Testis (tissue), 2 donors: ENCODE measurements at regions not wholly inside any gene's neighbourhood (a gene's known extent, or its start where the extent isn't known, plus 50 kb on each side); places are given as distances from the start of the nearest gene placed in this dataset.
"Not testable (repeated sequence)": the region's sequence is repeated elsewhere in the genome, so short reads cannot be mapped to it uniquely, and the experiment has no call there.

ENCODE experiments used
- DNase-seq: peaks from one replicate; pipeline ENCODE4 v3.0.0-alpha.2; 2019
- H3K27ac ChIP-seq, 2 donors: fragments of 200-600 bp; sonication (generic); one replicate each; pipeline ENCODE4 v1.5.1; 2019
- H3K27me3 ChIP-seq: fragments of 200-600 bp; sonication (generic); one replicate; pipeline ENCODE4 v1.5.1; 2019
- H3K36me3 ChIP-seq: fragments of 200-600 bp; sonication (generic); one replicate; pipeline ENCODE4 v1.5.1; 2017; ENCODE audit warnings: low read depth; ENCODE audit errors: missing control alignments
- H3K4me1 ChIP-seq: fragments of 200-600 bp; sonication (generic); one replicate; pipeline ENCODE4 v1.5.1; 2019
- H3K4me3 ChIP-seq, 2 donors: fragments of 200-600 bp; sonication (generic); one replicate each; pipeline ENCODE4 v1.5.1; 2017 to 2019
- H3K9me3 ChIP-seq: fragments of 200-600 bp; sonication (generic); one replicate; pipeline ENCODE4 v1.5.1; 2017
- POLR2A ChIP-seq: fragments of 450-650 bp; IDR thresholded peaks from one replicate; pipeline ENCODE4 v1.6.1; 2017; ENCODE audit warnings: antibody characterized with exemption, mild to moderate bottlenecking, moderate library complexity
- WGBS, 2 donors: methylation state at CpG; one replicate each; pipeline ENCODE4 v1.1.5; 2018; 5-methylcytosine and 5-hydroxymethylcytosine counted together
- intact Hi-C: fragments of 100-400 bp; cut with DNase I; formaldehyde crosslinking; loops from one replicate; pipeline ENCODE4 v1.15.1; 2023; ENCODE audit warnings: low total_unique reads
- TF ChIP-seq, protein P1 (sequence below), 3 experiments: fragments of 450-650 bp in 2 of 3; fragments of 200-600 bp in 1 of 3; sonication (generic) in 1 of 3; IDR thresholded peaks; one replicate each; pipeline ENCODE4 v1.5.1; 2016 to 2019; ENCODE audit warnings: antibody characterized with exemption in 3 of 3, mild to moderate bottlenecking in 2 of 3, moderate library complexity in 1 of 3

GRCh38 chr2:224126003-224126402, 86.9 kb upstream of the SERPINE2 start:
- intact Hi-C loops, result no loop called here
- WGBS, 2 donors, result 38 to 49% methylated on average over 5 of the region's 5 CpGs
- no peaks in the 10 kb centered on the region for H3K9me3 ChIP-seq
- no peaks in the 10 kb centered on the region for H3K36me3 ChIP-seq
- DNase-seq, result no peak
- peak overlapping the region in 1 of 2 donors; percentile 15 for H3K27ac ChIP-seq
- H3K4me1 ChIP-seq, result no peaks in the 10 kb centered on the region
- H3K4me3 ChIP-seq, result no peak overlapping the region
- no peaks in the 10 kb centered on the region for H3K27me3 ChIP-seq
- TF ChIP-seq, protein P1, sequence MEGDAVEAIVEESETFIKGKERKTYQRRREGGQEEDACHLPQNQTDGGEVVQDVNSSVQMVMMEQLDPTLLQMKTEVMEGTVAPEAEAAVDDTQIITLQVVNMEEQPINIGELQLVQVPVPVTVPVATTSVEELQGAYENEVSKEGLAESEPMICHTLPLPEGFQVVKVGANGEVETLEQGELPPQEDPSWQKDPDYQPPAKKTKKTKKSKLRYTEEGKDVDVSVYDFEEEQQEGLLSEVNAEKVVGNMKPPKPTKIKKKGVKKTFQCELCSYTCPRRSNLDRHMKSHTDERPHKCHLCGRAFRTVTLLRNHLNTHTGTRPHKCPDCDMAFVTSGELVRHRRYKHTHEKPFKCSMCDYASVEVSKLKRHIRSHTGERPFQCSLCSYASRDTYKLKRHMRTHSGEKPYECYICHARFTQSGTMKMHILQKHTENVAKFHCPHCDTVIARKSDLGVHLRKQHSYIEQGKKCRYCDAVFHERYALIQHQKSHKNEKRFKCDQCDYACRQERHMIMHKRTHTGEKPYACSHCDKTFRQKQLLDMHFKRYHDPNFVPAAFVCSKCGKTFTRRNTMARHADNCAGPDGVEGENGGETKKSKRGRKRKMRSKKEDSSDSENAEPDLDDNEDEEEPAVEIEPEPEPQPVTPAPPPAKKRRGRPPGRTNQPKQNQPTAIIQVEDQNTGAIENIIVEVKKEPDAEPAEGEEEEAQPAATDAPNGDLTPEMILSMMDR (IDR thresholded peaks at IDR 0.05), result no peak
- TF ChIP-seq POLR2A, result no peak

DNA sequence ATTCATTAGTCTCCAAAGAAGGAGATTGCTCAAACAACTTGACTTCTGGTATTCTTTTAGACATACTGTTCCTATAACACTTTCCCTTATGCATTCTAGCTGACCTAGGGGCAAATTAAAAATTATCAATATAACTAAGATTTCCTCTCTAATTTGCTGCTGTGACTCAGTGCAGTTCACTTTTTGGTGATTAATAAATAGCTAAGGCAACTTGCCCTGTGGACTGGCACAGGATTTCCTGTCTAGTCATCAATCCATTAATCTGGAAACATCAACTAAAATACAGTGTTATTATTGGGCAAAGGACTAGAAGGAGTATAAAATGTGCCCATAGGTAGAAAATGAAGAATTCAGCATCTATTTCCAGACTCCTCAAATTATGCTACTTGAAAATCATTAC, 83.5 kb upstream of the SERPINE2 start:
- Histone ChIP-seq H3K36me3 (no peaks in the 10 kb centered on the region), H3K27ac (no peak overlapping the region), H3K27me3 (no peaks in the 10 kb centered on the region), H3K9me3 (no peaks in the 10 kb centered on the region), H3K4me1 (no peaks in the 10 kb centered on the region), H3K4me3 (no peak overlapping the region)
- intact Hi-C loops, result no loop called here
- DNase-seq, result no peak
- no peak for TF ChIP-seq POLR2A
- TF ChIP-seq, protein P1 (IDR thresholded peaks at IDR 0.05), result no peak

DNA sequence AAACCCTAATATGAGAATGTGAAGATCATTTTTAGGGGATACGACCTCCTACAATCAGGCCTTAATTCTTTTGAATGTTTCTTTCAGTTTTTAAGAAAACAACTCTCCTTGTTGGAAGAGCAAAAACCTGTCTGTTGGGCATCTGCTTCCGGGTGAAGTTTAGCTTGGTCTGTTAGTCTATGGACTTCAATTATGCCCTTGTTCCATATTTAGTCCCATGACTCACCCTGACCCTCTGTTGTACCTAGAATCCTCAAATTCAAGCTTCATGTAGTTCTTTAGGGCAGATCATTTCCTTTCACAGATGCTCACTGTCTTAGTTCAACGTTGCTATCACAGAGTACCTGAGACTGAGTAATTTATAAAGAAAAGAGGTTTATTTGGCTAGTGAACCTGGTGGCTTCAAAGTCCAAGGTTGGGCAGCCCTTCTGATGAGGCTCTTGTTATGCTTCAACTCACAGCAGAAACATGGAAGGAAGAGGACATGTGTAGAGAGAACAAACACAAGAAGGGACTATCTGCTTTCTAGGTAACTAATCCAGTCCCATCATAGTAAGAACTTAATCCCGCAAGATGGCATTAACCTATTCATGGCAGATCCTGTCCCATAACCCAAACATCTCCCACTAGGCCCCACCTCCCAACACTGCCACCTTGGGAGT, 82.5 kb upstream of the SERPINE2 start:
- TF ChIP-seq, protein P1 (IDR thresholded peaks at IDR 0.05), result no peak
- no peak for TF ChIP-seq POLR2A
- no peak overlapping the region for H3K27ac ChIP-seq
- no peaks in the 10 kb centered on the region for H3K9me3 ChIP-seq
- H3K4me3 ChIP-seq, result no peak overlapping the region
- no peak for DNase-seq
- H3K36me3 ChIP-seq, result no peaks in the 10 kb centered on the region
- intact Hi-C loops, result no loop called here
- no peaks in the 10 kb centered on the region for H3K4me1 ChIP-seq
- no peaks in the 10 kb centered on the region for H3K27me3 ChIP-seq
- 87 to 90% methylated on average over 4 of the region's 4 CpGs for WGBS, 2 donors

- intact Hi-C loops, result no loop called here
- Histone ChIP-seq H3K4me3 (no peak overlapping the region), H3K4me1 (no peaks in the 10 kb centered on the region), H3K27ac (no peak overlapping the region), H3K27me3 (no peaks in the 10 kb centered on the region), H3K36me3 (no peaks in the 10 kb centered on the region), H3K9me3 (no peaks in the 10 kb centered on the region)
- no peak for DNase-seq
- TF ChIP-seq, protein P1 (IDR thresholded peaks at IDR 0.05), result no peak
- no peak for TF ChIP-seq POLR2A
- 84 to 88% methylated on average over 1 of the region's 1 CpG for WGBS, 2 donors
Observed at GRCh38 chr2:224120986-224121385, 81.9 kb upstream of the SERPINE2 start.

DNA sequence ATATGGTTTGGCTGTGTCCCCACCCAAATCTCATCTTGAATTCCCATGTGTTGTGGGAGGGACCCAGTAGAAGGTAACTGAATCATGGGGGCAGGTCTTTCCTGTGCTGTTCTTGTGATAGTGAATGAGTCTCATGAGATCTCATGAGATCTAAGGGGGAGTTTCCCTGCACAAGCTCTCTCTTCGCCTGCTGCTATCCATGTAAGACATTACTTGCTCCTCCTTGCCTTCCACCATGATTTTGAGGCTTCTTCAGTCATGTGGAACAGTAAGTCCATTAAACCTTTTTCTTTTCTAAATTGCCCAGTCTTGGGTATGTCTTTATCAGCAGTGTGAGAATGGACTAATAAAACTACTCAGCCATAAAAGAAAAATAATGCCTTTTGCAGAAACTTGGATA, 80.8 kb upstream of the SERPINE2 start:
- H3K4me1 ChIP-seq, H3K9me3 ChIP-seq, H3K27me3 ChIP-seq, H3K4me3 ChIP-seq, H3K36me3 ChIP-seq, DNase-seq, intact Hi-C loops, H3K27ac ChIP-seq: not testable (repeated sequence)
- 92 to 100% methylated on average over 1 of the region's 1 CpG for WGBS, 2 donors
